Mammary epithelial cell (primary cell): ENCODE measurements at regions not wholly inside any gene's neighbourhood (a gene's known extent, or its start where the extent isn't known, plus 50 kb on each side); places are given as distances from the start of the nearest gene placed in this dataset.
"Not testable (repeated sequence)": the region's sequence is repeated elsewhere in the genome, so short reads cannot be mapped to it uniquely, and the experiment has no call there.

Experiments used
- EZH2 ChIP-seq: IDR thresholded peaks from 2 replicates; pipeline ENCODE4 v1.6.1; 2012; ENCODE audit warnings: low read length, inconsistent platforms, borderline replicate concordance
- TF ChIP-seq, protein P1 (sequence below), 2 donors: IDR thresholded peaks in 1 of 2; conservative IDR thresholded peaks in 1 of 2; 2 replicates each; pipeline ENCODE4 v1.5.1; 2011 to 2012; ENCODE audit warnings: inconsistent platforms in 2 of 2, low read length in 2 of 2, mild to moderate bottlenecking in 2 of 2, control low read depth in 1 of 2, low read depth in 1 of 2; ENCODE audit not compliant: insufficient read depth in 1 of 2; ENCODE audit errors: extremely low read depth in 1 of 2

DNA sequence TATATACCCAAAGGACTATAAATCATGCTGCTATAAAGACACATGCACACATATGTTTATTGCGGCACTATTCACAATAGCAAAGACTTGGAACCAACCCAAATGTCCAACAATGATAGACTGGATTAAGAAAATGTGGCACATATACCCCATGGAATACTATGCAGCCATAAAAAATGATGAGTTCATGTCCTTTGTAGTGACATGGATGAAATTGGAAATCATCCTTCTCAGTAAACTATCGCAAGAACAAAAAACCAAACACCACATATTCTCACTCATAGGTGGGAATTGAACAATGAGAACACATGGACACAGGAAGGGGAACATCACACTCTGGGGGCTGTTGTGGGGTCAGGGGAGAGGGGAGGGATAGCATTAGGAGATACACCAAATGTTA lies 165.7 kb upstream of the KCNJ15 start:
- TF ChIP-seq, protein P1, sequence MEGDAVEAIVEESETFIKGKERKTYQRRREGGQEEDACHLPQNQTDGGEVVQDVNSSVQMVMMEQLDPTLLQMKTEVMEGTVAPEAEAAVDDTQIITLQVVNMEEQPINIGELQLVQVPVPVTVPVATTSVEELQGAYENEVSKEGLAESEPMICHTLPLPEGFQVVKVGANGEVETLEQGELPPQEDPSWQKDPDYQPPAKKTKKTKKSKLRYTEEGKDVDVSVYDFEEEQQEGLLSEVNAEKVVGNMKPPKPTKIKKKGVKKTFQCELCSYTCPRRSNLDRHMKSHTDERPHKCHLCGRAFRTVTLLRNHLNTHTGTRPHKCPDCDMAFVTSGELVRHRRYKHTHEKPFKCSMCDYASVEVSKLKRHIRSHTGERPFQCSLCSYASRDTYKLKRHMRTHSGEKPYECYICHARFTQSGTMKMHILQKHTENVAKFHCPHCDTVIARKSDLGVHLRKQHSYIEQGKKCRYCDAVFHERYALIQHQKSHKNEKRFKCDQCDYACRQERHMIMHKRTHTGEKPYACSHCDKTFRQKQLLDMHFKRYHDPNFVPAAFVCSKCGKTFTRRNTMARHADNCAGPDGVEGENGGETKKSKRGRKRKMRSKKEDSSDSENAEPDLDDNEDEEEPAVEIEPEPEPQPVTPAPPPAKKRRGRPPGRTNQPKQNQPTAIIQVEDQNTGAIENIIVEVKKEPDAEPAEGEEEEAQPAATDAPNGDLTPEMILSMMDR (conservative IDR thresholded peaks at IDR 0.05 in 1 of 2, IDR thresholded peaks at IDR 0.05 in 1 of 2; ENCODE audit: extremely low read depth in 1 of 2, insufficient read depth in 1 of 2, low read depth in 1 of 2, low read length in 2 of 2): not testable (repeated sequence)
- TF ChIP-seq EZH2: not testable (repeated sequence)
